ENCODE measurements at regions not wholly inside any gene's neighbourhood (a gene's known extent, or its start where the extent isn't known, plus 50 kb on each side); places are given as distances from the start of the nearest gene placed in this dataset.

DNA sequence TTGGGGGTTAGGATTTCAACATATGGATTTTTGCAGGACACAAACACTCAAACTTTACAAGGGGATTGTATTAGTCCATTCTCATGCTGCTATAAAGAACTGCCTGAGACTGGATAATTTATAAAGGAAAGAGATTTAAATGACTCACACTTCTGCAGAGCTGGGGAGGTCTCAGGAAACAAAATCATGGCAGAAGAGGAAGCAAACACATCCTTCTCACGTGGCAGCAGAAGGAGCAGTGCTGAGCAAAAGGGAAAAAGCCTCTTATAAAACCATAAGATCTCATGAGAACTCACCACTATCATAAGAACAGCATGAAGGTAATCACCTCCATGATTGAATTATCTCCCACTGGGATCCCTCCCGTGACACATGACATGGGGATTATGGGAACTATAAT lies 1183.1 kb downstream of the ZPLD1 start:
- TF ChIP-seq CTCF (IDR thresholded peaks at IDR 0.05; ENCODE audit: poor library complexity) (no peak), EZH2phosphoT487 (IDR thresholded peaks at IDR 0.05; ENCODE audit: low read depth, severe bottlenecking, unreplicated experiment) (no peak), EZH2 (IDR thresholded peaks at IDR 0.05; ENCODE audit: borderline replicate concordance) (no peak)
